Muscle of back (tissue), 3 donors: ENCODE measurements at regions not wholly inside any gene's neighbourhood (a gene's known extent, or its start where the extent isn't known, plus 50 kb on each side); places are given as distances from the start of the nearest gene placed in this dataset.
A peak's percentile ranks its signal among the peaks of the same experiment; 100 is the strongest.

ENCODE experiments used
- DNase-seq, 3 donors: peaks; one replicate each; pipeline versions ENCODE4 v3.0.0 to v3.0.0-alpha.2; 2013

DNA sequence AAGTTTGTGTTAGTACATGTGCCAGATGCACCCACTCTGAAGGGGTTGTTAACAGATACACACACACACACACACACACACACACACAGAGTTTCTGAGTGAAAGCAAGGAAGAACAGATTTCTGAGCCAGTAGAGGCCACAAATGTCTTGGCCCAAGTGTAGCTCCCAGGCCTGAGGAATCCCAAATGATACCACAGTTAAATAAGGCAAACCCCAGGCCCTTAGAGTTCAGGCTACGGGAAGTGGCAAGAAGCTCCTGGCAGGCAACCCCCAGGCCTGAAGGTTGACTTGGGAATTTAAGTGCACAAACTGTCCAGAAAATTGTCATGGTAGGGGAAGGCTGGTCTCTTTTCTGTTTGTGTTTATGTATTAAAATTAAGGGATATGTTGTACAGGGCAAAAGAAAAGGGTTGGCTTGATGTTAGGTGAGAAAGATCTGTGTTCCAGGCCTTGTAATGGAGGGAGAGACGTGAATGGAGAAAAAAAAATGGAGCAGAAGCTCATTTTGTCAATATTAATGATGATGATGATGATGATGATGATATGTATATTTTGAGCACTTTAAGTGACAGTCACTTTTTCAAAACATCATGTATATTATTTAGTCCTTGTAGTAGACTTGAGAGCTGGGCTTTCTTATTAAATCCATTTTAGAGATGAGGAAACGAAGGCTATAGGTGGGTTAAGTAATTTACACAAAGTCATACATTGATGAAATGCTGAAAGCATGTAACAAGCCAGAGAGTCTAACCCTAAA lies 317.0 kb upstream of the JAG1 start:
- no peak for DNase-seq

DNA sequence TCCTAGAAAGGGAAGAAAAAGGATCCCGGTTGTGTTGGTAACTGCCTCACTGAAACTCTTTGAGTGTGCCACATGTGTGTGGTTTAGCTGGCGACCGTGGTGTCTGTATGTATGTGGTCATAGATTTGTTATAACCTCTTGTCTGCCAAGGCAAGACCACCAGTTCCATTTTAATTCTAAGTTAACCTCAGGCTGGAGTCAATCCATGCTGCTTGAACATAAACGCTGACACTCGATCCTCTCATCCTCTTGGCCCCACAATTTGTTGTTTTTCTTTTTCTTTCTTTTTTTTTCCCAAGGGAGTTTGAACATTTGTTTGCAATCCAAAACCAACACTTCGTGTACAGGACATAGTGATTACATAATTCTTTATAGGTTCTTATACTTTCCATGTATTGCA lies 318.9 kb upstream of the JAG1 start:
- DNase-seq: peak; percentile 26 to 64 (median 33)

DNA sequence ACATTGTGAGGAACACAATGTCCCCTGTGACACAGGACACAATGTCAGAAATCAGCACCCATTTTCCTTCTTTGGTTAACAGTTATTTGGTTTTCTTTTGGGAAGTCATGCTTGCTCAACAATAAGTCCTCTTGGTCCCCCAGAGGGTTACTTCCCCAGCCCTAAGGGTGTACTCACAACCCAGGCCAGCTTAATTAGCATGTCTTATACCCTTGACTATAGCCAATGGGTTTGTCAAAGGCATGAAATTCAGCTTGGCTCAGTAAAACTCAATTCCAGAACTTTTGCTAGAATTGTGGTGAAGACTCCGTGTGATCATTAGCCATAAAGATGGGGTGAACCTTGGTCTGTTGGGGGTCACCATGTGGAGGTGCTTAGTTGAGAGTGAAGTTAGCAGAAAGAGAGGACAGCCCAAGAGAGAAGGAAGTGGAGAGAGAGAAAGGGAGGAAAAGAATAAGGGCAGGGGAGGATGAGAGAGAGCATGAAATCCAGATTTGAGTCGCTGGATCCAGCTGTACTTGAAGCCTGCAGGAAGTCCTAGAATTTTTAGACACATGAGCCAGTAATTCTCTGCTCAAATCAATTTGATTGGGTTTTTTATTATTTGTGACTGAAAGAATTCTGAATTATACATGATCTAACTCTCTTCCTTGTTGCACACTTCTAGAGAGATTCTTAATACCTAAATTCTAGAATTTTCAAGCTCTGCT lies 321.3 kb upstream of the JAG1 start:
- peak in 2 of 3 donors; percentile 19 to 54 for DNase-seq

DNA sequence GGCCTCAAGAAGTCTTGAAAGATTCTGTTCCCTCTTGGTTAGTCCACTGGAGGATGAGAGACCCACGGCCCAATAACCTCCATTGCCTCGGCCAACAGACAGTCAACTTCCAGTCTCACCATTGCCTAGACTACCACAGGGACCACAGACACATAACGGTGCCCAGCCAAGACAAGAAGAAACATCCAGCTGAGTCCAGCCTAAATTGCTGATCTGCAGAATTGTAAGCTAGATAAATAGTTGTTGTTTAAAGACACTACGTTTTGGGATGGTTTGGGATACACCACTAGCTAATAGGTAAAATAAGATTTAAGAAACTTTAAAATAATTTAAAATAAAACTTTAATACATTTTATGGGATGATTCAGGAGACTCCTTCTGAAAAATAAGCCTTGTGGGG lies 324.7 kb upstream of the JAG1 start:
- DNase-seq: no peak

- DNase-seq: no peak
Observed at GRCh38 chr20:11000416-11000815, 326.6 kb upstream of the JAG1 start.

DNA sequence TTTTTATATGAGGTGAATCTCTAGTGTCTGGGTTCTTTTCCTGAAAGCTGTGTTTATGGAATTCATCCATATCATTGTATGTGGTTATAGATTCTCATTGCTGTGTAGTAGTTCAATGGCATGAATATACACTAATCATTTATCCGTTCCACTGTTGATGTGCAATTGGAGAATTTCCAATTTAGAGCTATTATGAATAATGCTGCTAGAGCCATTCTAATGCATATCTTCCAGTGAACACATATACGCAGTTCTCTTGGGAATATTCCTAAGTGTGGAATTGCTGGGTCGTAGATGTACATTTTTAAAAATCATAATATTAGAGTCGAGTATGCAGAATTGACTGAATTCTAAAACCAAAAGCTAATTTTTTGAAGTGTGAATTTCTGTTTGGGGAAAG lies 327.5 kb upstream of the JAG1 start:
- DNase-seq: no peak

DNA sequence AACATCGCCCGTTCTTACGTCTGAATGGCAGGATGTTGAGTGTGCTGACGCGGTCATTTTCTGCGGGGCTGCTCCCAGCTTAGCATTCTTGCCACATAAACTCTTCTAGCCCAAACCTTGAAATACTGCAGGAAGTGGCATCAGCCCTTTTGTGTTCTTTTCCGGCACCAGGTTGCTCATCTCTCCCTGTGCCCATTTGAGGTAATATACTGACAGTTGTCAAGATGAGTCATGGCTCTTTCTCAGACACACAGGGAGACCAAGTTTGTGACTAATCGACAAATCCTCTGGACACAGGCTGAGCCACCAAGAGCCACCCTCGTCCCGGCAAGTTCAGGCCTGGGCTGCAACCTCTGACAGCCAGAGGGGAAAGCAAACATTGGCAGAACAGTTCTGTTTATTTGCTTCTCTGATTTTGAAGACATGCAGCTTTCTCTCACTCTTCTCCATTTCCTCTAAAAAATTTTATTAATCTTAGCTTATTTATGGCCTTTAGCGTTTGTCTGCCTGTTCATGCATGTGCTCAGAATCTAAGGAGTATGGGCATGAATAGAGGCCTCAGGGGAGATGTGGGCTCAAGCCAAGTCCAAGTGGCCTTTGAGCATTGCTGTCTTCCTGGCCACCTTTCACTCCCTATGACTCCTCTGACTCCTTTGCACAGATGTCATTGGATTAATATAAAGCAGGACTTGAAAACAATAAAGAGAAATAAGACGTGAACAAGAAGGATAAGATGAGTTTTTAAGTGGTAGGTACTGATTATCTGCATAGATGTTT lies 328.2 kb upstream of the JAG1 start:
- DNase-seq: peak in 1 of 3 donors; percentile 68

DNA sequence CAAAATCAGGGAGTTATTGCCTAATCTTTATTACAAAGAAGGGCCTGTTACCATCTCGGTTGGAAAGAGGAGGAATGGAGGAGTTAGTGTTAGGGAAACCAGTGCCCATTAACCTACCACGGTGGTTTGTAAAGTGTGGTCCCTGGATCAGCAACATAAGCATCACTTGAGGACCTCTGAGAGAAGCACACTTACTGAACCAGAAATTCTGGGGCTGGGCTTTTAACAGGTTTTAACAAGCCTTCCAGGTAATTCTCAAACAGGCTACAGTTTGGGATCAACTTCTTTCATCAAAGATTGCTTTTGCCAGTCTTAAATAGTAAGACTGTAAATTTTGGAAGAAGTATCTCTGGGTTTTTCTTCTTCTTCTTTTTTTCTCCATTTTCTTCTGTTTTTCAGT lies 329.5 kb upstream of the JAG1 start:
- DNase-seq: no peak

GRCh38 chr20:11008444-11009033 lies 334.7 kb upstream of the JAG1 start:
- DNase-seq: no peak

DNA sequence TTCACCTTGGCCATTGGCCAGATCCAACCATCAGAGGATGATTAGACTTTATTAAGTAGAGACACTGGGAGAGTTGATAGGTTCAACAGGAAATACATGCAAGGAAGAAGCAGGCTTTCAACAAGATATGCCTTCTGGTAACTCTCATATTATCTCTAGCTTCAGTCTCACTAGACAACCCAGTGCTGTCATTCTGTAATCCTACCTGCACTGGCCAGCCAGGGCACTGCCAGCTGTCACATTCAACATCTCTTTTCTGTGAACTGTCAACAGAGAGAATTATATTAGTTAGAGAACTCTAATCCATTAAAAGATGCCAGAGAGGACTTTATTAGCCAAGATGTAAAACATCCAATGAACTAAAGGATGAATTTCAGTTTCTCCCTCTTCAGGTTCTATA lies 337.9 kb upstream of the JAG1 start:
- DNase-seq: no peak

DNA sequence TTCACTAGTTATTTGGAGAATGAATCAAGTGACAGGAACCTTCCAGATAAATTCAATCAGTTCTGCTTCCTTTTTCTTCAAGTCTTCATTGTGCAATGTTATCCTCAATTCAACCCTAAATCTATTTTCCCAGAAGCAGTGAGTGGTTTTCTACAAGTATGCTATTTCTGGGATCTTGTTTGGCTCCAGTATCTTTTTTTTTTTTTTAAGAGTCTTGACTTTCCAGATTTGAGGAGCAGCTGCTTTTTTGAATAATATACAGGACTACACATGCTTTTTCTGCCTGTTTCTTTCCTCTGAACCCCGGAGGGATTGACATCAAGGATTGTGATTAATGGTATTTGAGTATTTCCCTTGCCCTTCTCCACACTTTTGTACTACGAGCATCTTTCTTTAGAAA lies 339.2 kb upstream of the JAG1 start:
- peak; percentile 48 to 70 (median 50) for DNase-seq

- DNase-seq: no peak
Observed at GRCh38 chr20:11013801-11014200, 340.0 kb upstream of the JAG1 start.

GRCh38 chr20:11015440-11015839 lies 341.6 kb upstream of the JAG1 start:
- no peak for DNase-seq

DNA sequence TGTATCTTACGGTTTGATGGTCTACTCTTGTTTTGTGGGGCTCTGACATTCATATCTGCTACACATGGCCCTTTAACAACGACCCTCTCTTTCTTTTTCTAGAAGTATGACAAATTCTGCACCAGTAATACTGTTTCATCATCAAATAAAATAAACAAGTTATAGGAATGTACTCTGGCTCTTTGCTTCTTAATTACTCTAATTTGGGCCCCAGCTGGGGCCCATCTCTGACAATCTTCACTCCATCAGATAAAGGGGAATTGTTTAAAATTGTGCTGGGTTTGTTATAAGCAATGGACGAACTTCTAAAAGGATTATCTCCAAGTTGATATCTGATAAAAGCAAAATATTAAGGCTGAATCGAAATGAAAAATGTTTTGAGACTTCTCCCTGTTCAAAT lies 343.6 kb upstream of the JAG1 start:
- DNase-seq: no peak

- no peak for DNase-seq
Observed at GRCh38 chr20:11018668-11019170, 344.9 kb upstream of the JAG1 start.

GRCh38 chr20:11020712-11021111 lies 346.9 kb upstream of the JAG1 start:
- no peak for DNase-seq

DNA sequence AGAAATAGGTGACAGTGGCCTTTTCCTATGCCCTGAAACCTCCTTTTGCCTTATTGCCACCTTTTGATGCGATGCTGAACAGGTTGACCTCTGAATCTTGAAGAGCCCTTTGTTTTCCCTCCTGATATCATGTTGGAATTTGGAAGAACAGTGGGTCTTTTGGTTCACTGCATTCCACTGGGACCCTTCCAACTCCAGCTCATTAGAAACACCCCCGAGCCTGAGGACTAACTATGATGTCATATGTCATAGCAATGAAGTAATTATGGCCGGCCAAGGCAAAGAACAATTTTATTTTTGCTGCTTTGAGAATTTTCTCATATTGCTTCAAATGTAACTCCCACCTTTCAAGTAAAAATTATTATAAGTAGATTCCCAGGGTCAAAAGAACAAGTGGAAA lies 353.4 kb upstream of the JAG1 start:
- DNase-seq: no peak

DNA sequence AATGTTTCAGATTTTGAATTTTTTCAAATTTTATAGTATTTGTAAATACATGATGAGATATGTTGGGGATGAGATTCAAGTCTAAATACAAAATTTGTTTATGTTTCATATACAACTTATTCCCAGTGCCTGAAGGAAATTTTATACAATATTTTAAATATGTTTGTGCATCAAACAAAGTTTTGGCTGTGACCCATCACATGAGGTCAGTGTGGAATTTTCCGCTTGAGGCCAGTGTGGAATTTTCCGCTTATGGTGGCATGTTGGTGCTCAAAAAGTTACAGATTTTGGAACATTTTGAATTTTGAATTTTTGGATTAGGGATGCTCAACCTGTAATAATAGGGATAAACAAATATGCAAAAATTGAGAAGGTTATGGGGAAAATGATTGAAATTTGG lies 356.6 kb upstream of the JAG1 start:
- no peak for DNase-seq

- no peak for DNase-seq
Observed at GRCh38 chr20:11031300-11031699, 357.5 kb upstream of the JAG1 start.

GRCh38 chr20:11032611-11033010 lies 358.8 kb upstream of the JAG1 start:
- DNase-seq: no peak

DNA sequence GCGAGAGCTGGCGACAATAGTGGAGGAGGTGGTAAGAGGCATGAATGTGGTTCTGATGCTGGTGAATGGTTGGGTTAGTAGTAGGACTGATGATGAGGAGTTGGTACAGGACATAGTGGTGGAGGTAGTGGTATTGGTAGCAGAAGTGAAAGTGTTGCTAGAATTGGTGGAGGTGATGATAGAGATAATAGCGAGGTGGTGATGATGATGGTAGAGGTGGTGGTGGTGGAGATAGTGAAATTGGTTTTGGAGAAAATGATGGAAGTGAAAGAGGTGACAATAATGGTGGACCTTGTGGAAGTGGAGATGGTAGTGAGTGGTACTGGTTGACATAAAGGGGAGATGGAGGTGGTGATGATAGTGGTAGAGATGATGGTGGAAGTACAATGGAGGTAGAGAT lies 360.2 kb upstream of the JAG1 start:
- DNase-seq: no peak

GRCh38 chr20:11035211-11035610 lies 361.4 kb upstream of the JAG1 start:
- no peak for DNase-seq
